ENCODE measurements at regions not wholly inside any gene's neighbourhood (a gene's known extent, or its start where the extent isn't known, plus 50 kb on each side); places are given as distances from the start of the nearest gene placed in this dataset.
"Not testable (repeated sequence)": the region's sequence is repeated elsewhere in the genome, so short reads cannot be mapped to it uniquely, and the experiment has no call there.

DNA sequence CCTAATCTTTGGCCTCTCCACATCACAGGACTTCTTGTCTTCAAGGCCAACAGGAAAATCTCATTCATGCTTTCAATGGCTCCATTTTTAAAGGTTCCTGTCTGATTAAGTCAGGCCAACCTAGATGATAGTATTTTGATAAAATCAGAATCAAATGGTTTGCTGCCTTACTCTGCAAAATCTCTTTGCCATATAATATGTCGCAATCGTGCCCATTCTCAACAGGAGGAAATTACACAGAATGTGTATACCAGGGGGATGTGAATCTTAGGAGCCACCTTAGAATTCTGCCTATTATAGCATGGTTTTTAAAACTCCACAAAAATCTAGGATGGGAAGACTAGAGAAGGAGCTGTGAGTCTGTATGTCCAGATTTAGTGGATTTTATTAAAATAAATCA is 612.9 kb upstream of the MAN1A1 start:
- no peak for DNase-seq (ENCODE audit: low read depth in 2 of 2)

- no peak for DNase-seq (ENCODE audit: low read depth in 2 of 2)
Observed at GRCh38 chr6:119961450-119961849, 611.9 kb upstream of the MAN1A1 start.

DNA sequence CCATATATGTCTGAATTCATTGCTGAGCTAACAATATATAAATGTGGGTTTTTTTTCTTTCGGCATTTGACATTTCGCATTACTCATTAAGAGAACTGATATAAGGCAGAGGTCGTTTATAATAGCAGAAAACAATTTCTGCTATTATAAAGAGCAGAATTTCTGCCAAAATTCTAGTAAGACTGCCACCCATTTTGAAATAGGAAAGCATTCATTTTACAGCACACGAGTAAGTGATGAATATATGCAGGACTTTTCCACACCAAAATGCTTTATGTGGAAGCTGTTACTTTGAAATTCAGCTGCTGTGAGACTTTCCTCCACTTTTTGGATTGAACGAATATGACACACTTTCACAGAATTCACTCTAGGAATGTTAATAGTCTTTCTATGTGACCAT is 610.9 kb upstream of the MAN1A1 start:
- no peak for DNase-seq (ENCODE audit: low read depth in 2 of 2)

- no peak for DNase-seq (ENCODE audit: low read depth in 2 of 2)
Observed at GRCh38 chr6:119960036-119960435, 610.5 kb upstream of the MAN1A1 start.

- no peak for DNase-seq (ENCODE audit: low read depth in 2 of 2)
Observed at GRCh38 chr6:119957195-119957594, 607.6 kb upstream of the MAN1A1 start.

DNA sequence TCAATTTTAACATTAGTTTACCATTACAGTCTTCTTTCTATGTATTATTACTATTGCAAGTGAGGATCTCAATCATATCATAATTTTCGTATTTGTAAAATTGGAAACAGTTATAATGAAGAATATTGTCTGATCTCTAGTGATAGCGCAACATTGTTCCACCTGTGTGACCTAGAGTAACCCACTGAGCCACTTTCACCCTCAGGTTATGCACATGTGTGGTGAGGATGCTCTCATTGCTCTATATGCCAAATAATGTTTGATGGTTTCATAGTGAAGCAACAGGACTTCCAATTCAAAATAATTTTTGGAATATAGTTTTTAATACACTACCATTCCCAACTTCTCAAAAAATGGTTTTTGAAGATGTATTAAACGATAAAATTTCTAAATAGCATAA is 603.1 kb upstream of the MAN1A1 start:
- no peak for DNase-seq (ENCODE audit: low read depth in 2 of 2)

DNA sequence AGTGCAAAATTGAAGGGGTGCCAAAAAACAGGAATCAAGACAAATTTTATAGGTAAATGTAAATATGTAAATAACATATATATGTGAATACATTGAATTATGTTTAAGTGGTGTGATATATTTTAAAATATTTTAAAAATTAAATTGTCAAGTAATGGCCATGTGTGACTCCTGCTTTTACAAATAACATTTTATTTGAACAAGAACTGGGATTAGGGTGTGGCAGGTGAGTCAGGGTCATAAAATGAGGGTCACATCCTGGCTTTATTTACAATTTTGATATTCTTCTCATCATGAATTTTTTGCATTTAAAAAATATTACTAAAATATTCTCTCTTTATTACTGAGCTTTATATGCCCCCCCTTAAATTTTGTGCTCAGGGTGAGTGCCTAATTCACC is 601.1 kb upstream of the MAN1A1 start:
- DNase-seq (ENCODE audit: low read depth in 2 of 2): no peak

DNA sequence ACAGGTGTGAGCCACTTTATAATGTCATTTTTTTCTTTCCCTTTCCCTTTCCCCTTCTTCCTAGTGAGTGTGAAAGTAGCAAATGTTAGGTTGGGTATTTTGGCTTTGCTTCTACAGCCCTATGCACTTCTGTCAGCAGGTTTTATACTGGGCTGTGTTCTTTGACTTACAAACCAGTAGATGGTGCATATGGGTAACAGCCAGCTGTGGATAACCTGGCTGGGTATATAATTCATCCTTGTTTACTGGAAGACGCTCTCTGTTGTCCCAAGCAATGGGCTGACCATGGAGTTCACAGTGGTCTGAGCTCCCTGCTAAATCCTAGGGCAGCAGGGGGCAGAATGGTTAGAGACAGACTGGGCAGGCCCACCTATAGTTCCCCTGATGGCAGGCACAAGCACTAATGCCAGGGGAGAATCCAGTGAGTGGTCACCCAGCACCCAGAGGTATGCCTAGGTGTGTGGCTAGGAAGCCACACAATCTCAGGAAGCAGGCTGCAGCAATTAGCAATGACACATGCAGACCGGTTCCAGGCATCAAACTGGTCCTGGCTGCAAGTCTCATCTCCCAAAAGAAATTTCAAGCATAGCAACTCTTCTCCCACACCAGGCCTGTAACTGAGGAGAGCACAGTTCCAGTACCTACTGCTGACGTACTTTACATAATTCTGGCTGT is 592.7 kb upstream of the MAN1A1 start:
- DNase-seq (ENCODE audit: low read depth in 2 of 2): no peak

GRCh38 chr6:119938752-119939151 is 589.2 kb upstream of the MAN1A1 start:
- no peak for DNase-seq (ENCODE audit: low read depth in 2 of 2)

DNA sequence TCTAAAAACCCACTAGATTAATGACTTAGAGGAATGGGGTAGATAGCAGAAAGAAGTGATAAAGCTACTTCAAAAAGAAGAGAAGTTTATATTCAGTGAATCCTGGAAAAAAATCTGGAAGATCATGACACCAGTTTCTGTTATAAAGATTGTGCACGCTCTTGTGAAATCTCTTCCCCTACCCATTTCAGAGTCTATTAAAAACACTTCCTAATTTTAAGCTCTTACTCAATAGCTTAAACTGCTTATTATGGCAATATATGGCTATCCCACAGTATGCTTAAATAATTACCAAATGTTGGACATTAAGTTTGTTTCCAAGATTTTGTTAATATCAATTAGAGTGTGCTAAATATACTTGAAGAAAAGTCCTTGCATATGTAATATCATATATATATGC is 585.3 kb upstream of the MAN1A1 start:
- no peak for DNase-seq (ENCODE audit: low read depth in 2 of 2)

DNA sequence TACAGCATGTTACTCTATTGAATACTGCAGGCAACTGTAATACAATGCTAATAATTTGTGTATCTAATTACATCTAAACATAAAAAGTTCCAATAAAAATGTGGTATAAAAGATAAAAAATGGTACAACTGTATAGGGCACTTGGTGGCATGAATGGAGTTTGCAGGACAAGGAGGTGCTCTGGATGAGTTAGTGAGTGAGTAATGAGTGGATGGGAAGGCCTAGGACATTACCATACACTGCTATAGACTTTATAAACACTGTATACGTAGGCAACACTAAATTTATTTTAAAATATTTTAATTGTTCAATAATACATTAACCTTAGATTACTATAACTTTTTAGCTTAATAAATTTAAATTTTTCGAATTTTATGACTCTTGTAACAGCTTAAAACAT is 579.6 kb upstream of the MAN1A1 start:
- no peak for DNase-seq (ENCODE audit: low read depth in 2 of 2)

DNA sequence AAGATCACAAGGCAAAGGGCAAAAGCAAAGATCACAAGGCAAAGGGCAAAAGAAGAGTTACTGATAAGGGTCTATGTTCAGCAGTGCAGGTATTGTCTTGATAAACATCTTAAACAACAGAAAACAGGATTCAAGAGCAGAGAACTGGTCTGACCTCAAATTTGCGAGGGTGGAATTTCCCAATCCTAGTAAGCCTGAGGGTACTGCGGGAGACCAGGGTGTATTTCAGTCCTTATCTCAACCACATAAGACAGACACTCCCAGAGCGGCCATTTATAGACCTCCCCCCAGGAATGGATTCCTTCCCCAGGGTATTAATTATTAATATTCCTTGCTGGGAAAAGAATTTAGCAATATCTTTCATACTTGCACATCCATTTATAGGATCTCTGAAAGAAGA is 575.3 kb upstream of the MAN1A1 start:
- DNase-seq (ENCODE audit: low read depth in 2 of 2): not testable (repeated sequence)

DNA sequence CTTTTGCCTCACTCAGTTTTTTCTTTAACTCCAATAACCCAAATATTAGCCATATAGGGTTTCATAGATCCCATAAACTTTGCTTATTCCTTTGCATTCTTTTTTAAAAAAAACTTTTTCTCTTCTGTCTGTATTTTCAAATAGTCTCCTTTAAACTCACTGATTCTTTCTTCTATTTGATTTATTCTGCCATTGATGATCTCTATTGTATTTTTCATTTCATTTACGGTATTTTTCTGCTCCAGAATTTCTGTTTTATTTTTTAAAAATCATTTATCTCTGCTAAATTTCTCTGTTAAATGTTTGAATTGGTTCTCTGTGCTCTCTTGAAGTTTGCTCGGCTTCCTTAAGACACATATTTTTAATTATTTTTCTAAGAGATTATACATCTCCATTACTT is 573.3 kb upstream of the MAN1A1 start:
- no peak for DNase-seq (ENCODE audit: low read depth in 2 of 2)

- no peak for DNase-seq (ENCODE audit: low read depth in 2 of 2)
Observed at GRCh38 chr6:119921491-119922010, 572.0 kb upstream of the MAN1A1 start.

GRCh38 chr6:119917186-119917585 is 567.6 kb upstream of the MAN1A1 start:
- no peak for DNase-seq (ENCODE audit: low read depth in 2 of 2)

DNA sequence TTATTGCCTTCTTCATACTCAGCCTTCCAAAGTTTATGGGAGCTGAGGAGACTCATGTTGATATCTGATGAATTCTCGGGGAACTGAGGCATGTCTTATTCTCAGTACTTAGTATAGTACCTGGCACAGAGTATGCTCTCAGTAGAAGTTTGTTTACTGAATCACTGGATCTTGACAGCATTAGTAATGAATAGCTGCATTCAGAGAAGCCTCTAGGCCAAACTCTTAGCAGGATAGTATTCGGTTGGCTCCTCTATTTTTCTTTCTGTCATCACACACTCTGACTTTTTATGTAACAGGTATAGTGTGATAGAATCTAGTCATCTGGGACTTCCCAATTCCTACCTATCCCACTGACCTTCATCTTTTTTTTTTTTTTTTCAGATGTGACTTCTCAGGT is 566.4 kb upstream of the MAN1A1 start:
- no peak for DNase-seq (ENCODE audit: low read depth in 2 of 2)

GRCh38 chr6:119908157-119908556 is 558.6 kb upstream of the MAN1A1 start:
- DNase-seq (ENCODE audit: low read depth in 2 of 2): no peak

GRCh38 chr6:119902681-119903080 is 553.1 kb upstream of the MAN1A1 start:
- DNase-seq (ENCODE audit: low read depth in 2 of 2): no peak

DNA sequence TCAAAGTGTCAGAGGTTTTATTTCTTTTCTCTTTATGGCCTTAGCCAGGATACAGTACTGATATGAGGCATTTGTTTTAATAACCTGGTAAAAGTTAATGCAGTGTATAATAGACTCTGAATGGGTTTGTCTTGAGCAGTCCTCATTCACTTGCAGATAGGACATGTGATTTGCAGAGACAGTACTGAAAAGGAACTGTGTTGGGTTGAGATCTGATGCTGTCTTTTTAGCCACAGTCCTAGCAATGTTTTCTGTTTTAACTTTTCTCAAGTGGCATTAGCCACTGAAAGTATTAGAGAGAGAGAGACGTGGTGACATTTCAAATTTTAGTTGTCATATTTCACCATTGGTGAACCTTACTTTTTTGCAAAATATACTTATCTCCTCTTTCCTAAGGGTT is 547.2 kb upstream of the MAN1A1 start:
- no peak for DNase-seq (ENCODE audit: low read depth in 2 of 2)

- DNase-seq (ENCODE audit: low read depth in 2 of 2): no peak
Observed at GRCh38 chr6:119895626-119896025, 546.1 kb upstream of the MAN1A1 start.

GRCh38 chr6:119894811-119895210 is 545.2 kb upstream of the MAN1A1 start:
- no peak for DNase-seq (ENCODE audit: low read depth in 2 of 2)

- DNase-seq (ENCODE audit: low read depth in 2 of 2): no peak
Observed at GRCh38 chr6:119891644-119892043, 542.1 kb upstream of the MAN1A1 start.

GRCh38 chr6:119891206-119891605 is 541.6 kb upstream of the MAN1A1 start:
- DNase-seq (ENCODE audit: low read depth in 2 of 2): no peak

DNA sequence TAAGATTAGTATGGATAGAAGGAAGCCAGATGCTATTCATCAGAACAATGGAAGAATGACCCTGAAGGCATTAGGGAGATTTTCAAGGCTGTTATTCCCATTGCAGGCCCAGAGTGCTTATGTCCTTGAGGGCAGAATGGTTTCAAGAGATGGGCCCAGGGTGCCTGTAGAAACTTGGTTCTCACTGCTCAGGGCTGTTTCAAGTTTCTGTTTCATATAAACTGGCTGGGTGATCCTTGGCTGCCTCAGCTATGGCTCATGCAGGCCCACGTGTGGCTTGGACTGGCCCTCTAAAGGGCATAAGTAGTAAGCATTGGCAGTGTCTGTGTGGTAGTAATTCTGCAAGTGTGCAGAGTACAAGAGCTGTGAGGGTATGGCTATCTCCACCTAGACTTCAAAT is 540.9 kb upstream of the MAN1A1 start:
- no peak for DNase-seq (ENCODE audit: low read depth in 2 of 2)
